Inflammatory macrophage treated with lipopolysaccharide for 1 hour (primary cell): ENCODE measurements at regions not wholly inside any gene's neighbourhood (a gene's known extent, or its start where the extent isn't known, plus 50 kb on each side); places are given as distances from the start of the nearest gene placed in this dataset.
A peak's percentile ranks its signal among the peaks of the same experiment; 100 is the strongest.
"Not testable (repeated sequence)": the region's sequence is repeated elsewhere in the genome, so short reads cannot be mapped to it uniquely, and the experiment has no call there.

ENCODE experiments used
- DNase-seq, 2 donors: peaks; one replicate each; pipeline ENCODE4 v3.0.0-alpha.2; 2020 to 2022

DNA sequence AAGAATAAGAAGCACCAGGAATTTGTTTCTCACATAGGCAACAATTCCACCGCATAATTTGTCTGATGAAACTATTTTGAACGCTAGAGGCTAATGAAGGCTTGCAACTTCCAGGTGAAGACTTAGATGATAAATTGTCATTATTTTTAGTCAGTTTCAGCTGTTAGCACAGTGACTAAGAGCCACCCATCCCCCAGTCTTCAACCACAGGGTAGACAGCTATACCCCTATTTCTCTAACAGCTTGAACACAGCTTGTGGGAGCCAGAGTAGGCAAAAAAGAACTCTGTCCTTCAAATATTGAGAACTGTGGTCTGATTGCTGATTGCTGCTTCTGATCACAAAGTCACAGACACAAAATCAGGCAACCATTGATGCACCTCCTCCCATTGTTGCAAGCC is 1124.8 kb upstream of the PRR20A start:
- no peak for DNase-seq

DNA sequence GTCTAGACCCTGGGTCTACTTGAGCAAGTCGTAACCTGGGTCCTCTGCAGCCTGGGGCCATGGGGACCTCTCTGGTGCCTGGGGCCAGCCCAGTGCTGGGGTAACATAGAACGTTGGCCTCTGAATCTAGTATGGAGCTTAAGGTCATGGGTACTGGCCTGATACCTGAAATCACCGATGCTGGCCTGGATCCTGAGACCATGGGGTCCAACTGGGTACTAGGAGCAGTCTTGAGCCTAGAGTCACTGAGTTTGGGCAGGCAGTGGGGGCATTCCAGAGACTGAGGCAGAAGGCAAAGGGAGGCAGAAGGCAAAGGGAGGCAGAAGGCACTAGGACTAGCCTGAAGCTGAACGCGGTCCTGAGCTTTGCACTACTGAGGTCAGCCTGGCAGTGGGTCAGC is 1121.1 kb upstream of the PRR20A start:
- no peak for DNase-seq

DNA sequence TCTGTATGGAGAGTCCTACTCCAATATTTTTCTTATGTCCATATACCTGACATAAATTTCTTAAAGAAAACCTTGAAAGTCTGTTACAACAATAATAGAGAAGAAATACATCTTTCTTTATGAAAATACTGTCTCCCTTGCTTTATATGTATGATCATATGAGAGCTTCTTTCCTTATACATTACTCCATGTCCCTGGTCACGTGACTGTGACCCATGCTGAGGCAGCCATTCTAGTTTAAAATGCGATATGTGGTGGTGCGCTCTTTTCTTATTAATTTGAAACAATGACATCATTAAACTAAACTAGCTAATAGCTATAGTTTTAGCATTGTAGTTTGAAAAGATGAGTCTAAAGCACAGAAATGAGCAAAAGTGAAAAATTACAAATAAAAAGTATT is 1120.3 kb upstream of the PRR20A start:
- DNase-seq, result no peak

DNA sequence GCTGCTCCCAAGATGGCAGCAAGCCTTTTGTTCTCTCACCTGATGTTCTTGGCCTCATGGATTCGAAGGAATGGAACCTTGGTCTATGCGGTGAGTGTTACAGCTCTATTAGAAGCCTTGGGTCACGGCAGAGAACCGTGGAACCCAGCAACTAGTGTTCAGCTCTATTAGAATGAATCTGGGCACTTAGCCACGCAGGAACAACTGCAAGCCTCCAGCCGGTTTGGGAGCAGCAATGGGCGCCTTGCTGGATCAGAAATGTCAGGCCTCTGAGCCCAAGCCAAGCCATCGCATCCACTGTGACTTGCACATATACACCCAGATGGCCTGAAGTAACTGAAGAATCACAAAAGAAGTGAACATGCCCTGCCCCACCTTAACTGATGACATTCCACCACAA is 1100.7 kb upstream of the PRR20A start:
- no peak for DNase-seq

DNA sequence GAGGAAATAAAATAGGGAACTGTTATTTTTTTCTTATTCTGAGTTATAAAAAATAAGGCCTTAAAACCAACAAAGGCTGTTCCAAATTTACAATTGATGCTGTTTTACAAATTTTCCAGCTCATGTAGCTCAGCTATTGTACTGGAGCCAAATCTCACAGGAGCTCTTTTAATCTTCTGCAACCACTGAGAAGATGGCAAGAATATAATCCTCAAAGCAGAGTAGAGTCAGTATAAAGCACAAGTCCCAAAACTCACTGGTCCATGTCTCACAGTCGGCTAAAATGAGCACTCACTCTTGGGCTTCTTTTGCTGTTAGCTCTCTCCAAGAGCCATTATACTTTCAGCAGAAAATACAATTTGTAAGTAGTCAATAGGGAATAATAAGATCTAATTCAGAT is 1074.4 kb upstream of the PRR20A start:
- no peak for DNase-seq

DNA sequence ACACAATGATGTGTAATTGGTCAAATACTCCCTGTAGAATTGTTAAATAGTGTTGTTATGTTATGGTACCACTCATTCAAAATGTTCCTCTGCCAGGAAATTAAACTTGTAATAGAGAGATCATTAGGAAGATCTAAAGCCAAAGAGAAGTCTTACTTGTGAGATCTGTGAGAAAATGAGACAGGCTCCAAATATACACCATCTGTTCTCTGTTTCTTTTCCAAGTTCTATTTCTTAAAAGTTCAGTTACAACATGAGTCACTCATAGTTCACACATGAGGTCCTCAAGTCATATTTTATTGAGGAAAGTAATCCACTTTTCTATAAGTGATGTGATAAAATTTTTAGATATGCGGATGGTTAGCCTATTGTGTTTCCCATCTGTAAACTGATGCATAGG is 1038.1 kb upstream of the PRR20A start:
- DNase-seq, result no peak

DNA sequence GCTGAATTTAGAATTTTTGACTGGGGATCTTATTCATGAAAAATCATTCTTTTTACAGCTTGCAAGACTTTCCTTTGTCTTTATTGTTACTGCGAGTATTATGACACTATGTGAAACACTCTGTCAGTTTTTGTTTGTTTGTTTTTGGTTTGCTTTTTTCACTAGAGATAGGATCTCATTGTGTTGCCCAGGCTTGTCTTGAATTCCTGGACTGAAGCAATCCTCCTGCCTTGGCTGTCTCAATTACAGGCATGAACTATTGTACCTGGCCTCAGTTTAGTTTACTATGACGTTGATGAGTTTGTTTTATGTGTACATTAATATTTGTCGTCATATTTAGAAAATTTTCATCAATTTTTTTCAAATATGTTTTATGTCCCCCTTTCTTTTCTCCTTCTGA is 1030.0 kb upstream of the PRR20A start:
- DNase-seq, result no peak

DNA sequence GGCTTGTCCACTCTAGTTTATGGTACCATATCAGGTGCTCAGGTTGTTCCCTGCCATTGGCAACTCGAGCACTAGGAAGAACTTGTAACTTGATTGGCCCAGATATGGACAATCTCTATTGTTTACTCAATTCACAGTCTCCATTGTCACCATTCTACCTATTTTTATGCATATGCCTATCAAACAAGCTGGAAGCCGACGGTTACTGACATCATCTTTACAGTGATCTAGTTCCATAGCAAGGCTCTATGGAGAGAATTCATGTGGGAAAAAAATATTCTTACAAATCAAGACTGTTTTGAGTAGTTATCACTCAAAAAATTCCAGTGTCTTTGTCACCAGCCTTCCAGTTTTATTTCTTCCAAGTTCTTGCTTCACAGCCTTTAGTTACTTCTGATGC is 1006.2 kb upstream of the PRR20A start:
- DNase-seq, result no peak

DNA sequence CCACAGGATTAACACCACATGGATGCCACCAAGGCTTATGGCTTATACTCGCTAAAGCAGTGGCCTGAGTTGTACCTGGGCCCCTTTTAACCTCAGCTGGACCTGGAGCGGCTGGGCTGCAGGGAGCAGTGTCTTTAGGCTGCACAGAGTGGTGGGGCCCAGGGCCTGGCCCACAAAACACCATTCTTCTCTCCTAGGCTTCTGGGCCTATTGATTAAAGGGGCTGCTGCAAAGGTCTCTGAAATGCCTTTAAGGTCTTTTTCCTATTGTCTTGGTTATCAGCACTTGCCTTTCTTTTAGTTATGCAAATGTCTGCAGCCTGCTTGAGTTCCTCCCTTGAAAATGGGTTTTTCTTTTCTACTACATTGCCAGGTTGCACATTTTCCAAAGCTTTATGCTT is 973.9 kb upstream of the PRR20A start:
- no peak for DNase-seq

DNA sequence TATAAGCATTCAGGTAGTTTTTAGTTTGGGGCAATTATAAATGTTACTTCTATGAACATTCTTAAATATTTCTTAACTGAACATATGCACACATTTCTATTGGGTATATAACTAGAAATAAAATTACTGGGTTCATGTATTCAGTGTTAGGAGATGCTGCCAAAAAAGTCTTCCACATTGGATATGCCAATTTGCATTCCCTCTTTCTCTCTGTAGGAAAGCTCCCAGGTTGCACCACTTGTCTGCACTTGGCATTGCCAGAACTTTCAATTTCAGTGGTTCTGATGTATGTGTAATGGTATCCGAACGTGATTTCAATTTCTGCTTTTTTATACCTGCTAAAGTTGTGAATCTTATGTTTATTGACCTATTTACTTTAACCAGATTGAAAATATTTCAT is 972.1 kb upstream of the PRR20A start:
- DNase-seq, result no peak

DNA sequence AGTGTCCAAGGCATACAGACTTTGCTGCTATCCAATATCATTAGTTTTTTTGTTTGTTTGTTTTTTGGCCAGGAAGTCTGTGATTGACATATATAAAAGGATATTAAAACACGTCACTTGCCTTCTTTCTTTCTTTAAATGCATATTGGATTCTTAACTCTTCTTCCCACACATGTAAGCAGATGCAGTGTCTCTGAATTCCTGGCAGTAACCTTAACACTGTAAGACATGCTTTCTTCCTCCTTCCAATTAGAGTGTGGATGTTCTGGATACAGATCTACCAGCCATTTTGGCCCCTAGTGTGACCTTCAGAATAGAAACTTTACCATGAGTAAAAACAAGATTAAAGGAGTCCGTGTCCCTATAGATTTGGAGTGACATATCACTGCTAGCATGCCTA is 967.4 kb upstream of the PRR20A start:
- no peak for DNase-seq

DNA sequence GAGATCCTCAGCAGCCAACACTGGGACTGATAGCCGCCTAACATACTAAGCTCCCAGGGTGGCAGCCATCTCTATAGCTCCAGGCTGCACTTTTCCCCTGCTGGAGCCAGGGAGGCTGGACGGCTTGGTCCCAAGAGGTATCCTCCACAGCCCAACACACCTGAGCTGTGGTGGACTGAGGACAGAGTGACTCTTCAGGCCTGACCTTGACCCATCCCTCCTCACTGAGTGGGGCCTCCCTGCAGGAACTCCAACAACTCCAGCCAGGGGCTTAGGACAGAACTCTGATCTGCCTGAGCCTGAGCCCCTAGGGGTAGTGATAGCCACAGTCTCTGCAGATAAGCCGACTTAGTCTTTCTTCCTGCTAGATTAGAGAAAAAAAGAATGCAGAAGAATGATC is 958.1 kb upstream of the PRR20A start:
- no peak for DNase-seq

DNA sequence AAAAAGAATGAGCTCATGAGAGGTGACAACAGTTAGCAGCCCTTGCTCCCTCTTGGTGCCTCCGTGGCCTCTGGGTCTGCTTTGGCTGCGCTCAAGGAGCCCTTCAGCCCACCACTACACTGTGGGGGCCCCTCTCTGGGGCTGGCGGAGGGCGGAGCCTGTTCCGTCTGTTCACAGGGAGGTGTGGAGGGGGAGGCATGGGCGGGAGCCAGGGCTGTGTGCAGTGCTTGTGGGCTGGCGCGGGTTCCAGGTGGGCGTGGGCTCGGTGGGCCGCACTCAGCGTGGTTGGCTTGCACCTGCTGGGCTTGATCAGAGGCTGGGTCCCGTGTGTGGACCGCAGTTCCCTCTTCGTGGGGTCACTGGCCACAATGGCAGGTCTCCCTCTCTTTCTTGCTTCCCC is 953.4 kb upstream of the PRR20A start:
- no peak for DNase-seq

DNA sequence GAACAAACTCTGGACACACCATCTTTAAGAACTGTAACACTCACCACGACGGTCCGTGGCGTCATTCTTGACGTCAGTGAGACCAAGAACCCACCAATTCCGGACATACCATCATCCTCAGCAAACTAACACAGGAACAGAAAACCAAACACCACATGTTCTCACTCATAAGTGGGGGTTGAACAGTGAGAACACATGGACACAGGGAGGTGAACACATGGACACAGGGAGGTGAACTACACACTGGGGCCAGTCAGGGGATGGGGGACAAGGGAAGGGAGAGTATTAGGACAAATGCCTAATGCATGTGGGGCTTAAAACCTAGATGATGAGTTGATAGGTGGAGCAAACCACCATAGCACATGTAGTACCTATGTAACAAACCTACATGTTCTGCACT is 952.1 kb upstream of the PRR20A start:
- not testable (repeated sequence) for DNase-seq

DNA sequence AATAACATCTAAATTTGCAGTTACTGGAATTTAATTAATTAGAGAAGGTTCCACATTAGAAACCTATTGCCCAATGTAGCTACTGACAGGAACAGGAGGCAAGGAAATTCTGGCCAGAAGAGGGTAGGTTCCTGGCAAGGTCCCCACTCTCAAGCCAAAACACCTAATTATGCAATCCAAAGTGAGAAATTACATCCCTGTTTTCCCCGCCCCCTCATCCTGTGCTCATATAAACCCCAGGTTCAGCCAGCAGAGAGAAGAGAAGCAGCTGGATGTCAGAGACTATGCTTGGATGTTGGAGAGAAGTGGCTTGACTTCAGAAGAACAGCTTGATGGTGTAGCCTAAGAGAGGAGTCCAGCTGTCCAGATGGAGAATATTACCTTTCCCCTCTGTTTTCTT is 951.3 kb upstream of the PRR20A start:
- no peak for DNase-seq

DNA sequence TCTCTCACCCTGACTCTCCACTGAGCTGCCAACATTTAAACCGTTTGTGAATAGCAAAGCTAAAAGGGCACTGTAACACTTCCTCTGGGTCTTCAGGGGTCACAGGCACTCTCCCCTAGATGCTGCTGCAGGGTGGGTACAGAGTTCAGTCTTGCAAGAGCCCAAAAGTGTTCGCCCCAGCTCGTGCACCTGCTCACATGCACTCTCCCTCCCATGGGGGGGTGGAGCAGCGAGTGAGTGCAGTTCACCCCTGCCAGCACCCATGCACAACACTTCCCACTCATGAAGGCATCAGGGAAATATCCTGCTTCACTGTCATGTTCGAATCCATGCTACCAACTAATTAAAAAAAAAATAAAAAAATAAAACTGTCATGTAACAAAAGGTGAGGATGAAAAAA is 950.7 kb upstream of the PRR20A start:
- DNase-seq, result no peak

DNA sequence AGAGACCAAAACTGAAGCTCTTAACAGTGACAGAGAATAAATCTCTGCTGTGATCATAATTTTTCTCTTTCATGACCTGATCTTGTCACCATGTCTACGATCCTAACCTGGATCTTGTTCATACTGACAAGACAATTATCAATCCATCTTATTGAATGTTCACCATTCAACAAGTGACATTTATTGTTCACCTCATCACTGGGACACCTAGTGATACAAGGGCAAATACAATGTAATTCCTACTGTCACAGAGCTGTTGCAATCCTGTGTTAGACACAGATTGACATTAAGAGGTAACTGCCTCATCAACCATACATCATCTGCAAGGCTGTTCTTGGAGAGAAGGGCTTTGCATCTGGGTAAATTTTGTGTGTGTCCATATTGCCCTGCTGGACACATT is 942.4 kb upstream of the PRR20A start:
- no peak for DNase-seq

DNA sequence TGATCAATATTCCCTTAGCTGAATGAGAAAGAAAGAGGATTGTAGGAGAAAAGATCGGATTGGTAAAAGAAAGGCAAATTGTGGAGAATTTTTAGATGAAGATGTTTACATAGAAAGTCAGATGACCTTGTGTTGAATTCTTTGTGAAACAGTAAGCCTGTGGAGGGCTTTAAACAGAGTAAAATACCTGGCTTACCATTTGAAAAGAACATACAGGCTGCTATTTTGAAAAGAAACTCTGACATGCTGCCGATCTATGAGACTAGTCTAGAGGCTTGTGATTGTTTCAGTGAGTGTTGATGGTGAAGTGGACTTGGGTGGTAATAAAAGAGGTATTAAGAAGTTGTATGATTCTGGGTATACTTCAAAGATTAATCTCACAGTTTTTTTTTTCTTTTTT is 938.9 kb upstream of the PRR20A start:
- DNase-seq, result no peak

DNA sequence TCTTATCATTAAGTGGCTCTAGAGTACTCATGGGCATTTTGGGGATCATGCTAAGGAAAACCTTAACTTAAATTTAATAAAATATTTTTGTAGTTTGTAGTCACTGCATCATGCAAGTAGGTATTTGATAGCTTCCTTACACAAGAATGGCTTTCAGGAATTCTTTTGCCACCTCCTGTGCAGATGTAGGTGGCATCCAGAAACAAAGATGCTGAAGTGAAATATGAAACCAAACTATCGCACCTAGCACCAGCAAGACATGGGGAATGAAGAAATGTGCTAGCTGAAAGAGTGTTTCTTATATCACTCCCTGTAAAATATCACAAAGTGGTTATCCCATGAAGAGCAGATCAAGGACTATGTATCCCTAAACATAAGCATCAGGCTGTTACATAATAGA is 924.5 kb upstream of the PRR20A start:
- no peak for DNase-seq

DNA sequence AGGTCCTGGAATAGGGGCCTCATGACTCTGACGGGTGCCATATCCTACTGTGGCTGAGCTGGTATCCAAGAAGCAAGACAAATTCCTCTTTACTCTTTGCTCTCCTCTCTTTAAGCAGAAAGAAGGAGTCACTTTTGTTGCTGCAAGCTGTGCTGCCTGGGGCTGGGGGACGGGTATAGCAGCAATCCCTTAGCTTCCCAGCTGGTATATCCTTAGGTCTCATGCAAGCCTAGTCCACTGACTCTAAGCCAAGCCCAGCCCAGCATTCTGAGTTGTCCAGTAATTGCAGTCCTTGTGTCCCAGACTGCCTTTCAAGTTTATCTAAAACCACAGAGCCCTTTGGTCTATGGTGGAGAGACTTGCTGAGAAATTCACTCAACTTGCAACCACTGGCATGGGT is 893.0 kb upstream of the PRR20A start:
- DNase-seq, result no peak

DNA sequence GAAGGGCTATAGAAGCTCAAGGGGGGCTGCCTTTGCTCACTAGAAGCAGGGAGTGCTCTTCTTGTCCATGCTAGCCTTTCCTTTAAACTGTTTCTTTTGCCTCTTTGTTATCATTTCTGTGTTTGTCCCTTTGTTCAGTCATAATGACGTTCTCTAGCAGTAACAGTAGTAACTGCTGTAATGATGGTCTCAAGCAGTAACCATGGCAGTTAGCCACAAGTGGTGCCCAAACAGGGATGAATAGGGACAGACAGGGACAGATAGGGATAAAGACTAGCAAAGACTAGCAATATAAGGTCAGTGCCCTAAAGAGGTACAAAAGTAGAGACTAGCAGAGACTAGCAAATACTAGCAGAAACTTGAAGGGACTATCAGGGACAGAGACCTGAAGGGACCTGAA is 869.0 kb upstream of the PRR20A start:
- DNase-seq, result no peak

DNA sequence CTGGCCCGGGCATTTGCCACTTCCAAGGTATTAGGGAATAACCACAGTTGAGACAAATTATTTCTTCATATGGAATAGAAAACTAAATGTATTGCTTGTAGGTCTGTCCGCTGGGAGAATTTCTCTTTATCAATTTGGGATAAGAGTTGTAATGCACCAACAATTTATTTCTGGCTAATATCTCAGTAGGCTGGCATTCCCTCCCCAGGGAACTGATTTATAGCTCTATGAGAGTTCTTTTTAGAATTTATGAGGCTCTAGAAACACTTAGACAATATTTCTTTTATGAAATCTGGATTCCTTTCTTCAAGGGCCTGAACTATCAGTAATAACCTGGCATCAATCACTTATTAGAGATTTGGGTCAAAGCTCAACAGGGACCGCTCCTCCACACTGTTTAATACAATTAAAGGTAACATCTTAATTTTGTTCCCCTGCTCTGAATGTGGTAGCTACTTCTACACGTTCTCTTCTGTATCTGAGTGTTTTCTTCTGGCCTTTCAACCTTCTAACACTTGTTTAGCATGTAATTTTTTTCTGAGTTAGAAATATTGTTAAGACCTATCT is 857.4 kb upstream of the PRR20A start:
- no peak for DNase-seq

DNA sequence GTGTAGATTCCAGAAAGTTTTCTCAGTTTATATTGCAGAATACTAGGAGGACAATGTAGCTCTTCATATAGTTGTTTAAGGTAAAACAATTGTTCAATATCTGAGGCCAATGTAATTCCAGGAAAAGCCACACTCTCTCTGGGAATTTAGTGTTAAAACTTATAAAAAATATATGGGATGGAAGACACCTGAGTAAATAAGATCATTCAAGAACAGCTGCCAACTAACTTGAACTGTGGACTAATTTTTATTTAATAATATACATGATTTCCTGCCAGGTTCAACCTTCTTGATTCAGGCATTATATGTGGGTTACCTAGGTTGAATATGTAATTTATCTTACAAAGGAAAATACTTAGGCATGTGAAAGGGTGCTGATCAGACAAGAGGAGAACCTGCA is 841.1 kb upstream of the PRR20A start:
- no peak for DNase-seq

DNA sequence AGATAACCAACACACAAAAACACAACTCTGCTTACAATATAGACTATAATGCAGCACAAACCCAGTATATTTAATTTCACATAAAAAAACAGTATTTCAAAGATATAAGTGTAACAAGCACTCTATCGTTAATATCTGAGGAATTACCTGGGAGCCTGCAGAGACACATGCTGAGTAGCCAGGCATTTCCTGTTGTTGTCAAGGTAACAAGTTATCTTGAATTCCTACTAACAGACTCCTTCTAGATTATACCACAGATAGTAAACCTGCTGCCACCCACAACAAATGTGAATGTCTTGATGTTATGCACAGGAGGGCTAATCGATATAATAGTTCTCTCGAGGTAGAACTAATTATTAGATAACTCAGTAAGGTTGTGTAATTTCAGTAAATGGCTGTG is 826.0 kb upstream of the PRR20A start:
- no peak for DNase-seq

DNA sequence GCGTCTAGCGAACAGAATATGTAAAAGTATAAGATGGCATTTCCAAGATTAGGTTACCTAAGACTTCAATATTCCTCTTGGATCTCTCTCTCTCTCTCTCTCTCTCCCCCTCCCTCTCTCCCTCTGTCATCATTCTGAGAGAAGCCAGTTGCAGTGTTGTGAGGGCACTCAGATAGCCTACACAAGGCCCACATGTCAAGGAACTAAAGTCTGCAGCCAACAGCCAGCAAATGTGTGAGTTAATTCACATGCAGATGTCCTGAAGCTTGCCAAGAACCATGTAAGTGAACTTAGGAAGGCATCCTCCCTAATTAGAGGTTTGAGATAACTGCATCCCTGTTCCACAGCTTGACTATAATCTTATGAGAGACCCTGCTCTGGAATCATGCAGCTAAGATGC is 822.9 kb upstream of the PRR20A start:
- no peak for DNase-seq

DNA sequence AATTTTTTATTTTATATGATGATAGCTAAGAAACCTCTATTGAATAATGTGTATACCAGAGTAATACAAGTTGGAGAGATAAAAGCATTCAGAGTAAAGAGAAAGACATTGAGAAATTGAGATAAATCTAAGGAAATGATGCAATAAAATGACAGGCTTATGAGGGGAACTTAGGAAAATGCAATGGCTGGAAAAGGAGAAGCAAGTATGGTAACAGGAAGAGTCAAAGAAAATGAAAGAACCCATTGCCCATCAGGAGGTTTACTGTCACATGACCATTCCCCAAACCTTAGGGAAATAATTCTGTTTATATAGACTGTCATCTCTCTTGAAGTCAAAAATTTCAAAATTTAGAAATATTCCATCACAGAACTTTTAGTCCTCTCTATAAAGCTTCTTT is 808.0 kb upstream of the PRR20A start:
- peak; percentile 1 for DNase-seq
